Left cardiac atrium (tissue), 4 donors: ENCODE measurements at regions not wholly inside any gene's neighbourhood (a gene's known extent, or its start where the extent isn't known, plus 50 kb on each side); places are given as distances from the start of the nearest gene placed in this dataset.
A peak's percentile ranks its signal among the peaks of the same experiment; 100 is the strongest.

Experiments
- ATAC-seq, 2 donors: fragments of 200-7000 bp; cut with Tn5 transposase; one replicate each; pipeline ENCODE4 v1.9.1; 2020; ENCODE audit warnings: mild to moderate bottlenecking in 2 of 2, moderate library complexity in 2 of 2
- DNase-seq: peaks from one replicate; pipeline ENCODE4 v3.0.0-alpha.2; 2020
- intact Hi-C, 2 donors: fragments of 100-400 bp; cut with DNase I; formaldehyde crosslinking; loops; one replicate each; pipeline versions ENCODE4 v1.14.1 to v1.15.1; 2022 to 2023
- donor health status: DM: no; HTN: yes; CAD: no.
- donor health status: DM: no; HTN: yes; CAD: no; lungs with severe emphysema.
- donor health status: DM: yes; HTN: yes; CAD: no.
- donor health status: Dilated cardiomyopathy.

DNA sequence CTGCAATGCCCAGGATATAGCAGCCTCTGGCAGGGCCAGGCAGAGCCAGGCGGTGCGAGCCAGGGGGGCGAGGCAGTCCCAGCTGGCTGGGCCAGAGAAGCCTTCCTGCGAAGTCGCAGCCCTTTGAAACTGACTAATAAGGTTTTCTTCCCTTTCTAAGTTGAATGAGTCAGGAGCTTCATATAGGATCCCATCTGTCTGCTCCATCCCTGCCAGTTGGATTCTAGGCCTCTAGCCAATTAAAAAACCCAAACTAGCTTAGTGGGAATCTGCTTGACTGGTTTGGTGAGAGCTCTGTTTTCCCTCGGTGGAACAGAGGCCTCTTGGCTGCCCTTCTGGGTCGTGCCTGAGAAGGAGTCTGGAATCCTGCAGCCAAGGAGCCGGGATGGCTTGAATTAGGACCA lies 70.1 kb upstream of the RAPGEF1 start:
- ATAC-seq (no peak), DNase-seq (no peak)
- intact Hi-C loops = loop anchor here in 1 of 2 donors (10.0 kb wide), 1 partner anchor 55 kb away; no protein-coding TSS in a partner anchor

DNA sequence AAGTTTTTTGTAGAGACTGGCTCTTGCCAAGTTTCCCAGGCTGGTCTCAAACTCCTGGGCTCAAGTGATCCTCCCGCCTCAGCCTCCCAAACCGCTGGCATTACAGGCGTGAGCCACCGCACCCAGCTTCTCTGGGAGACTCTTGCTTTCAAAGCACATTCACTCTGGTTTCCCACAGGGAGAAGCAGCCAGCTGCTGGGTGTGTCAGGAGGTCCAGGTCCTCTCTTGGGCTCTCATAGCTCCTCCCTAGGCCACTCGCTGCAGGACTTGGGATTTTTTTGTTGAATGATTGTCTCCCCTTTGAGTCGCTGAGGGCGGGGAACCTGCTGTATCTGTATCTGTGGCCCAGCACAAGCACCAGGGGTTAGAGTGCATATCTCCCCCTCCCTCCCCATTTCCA lies 68.4 kb upstream of the RAPGEF1 start:
- intact Hi-C loops = loop anchor here in 1 of 2 donors (10.0 kb wide), 1 partner anchor 57 kb away; no protein-coding TSS in a partner anchor
- DNase-seq (no peak), ATAC-seq (no peak)

DNA sequence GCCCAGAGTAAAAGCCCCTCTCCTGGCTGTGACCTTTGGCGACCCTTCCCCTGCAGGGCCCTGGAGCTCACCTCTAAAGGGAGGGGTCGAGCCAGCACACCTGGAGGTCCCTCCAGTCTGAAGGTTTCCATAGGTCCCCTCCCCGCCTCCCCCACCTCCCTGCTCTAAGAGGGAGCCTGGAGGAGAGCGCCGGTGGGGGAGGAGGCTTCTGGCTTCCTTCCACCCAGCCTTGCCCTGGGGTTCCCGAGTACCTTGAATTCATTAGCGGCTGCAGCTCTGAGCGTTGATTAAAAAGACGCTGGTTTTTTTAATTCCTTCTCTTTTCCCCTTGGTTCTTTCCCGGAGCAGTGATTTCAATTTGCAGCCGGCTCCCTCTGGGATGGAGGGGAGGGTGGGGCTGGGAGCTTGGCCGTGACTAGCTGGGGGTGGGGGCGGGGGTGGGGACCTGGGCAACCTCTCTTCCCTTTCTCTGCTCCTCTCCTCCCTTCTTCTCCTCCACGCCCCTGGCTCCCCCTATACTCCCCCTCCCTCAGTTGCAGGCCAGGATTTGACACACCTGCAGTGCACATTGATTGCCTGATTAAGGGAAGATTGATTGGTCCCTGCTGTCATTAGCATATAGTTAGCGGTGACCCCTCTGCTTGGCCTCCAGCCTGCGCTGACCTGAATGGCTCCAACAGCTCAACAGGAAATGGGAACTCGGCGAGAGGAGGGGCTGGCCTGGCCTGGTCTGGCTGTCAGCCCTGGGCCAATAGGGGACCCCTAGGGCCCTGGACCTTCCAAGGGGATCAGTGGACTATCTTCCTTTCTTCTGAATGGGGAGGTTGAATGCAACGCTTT lies 67.5 kb upstream of the RAPGEF1 start:
- intact Hi-C loops = loop anchor here in 1 of 2 donors (10.0 kb wide), 1 partner anchor 57 kb away; no protein-coding TSS in a partner anchor
- DNase-seq (no peak), ATAC-seq (no peak)

DNA sequence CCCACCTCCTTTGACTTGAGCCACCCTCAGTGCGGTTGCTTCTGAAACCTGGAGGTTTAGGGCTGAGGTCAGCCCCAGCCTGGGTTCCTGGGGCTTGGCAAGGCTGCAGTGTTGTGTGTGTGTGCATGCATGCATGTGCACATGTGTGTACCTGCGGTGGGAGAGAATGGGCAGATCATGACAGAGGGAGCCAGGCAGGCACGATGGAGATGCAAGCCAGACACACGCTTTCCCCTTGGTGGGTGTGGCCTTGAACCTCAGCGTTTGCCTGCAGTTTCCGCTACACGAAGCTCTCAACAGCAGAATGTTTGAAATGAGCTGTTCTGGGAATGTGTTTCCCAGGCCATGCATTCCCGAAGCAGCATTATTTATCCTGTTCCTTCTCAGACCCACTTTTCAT lies 65.9 kb upstream of the RAPGEF1 start:
- no peak for DNase-seq
- intact Hi-C loops = loop anchor here in 1 of 2 donors (10.0 kb wide), 1 partner anchor 59 kb away; no protein-coding TSS in a partner anchor
- no peak for ATAC-seq

DNA sequence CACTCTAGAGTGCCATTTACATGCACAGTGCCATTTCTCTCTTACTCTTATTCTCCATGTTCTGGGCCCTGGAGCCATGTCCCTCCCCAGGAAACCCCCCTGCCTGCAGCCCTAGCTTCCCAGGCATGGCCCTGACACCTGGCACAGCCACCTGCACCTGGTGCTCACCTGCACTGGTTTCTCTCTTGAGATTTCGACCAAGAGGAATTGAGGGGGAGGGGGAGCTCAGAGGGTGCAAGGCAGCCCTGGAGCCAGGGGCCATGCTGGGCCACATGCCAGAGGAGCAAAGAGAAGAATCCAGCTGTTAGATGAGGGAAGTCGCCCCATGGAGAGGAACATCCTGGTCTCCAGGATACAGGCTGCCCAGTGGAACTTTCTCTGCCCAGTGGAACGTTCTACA lies 65.0 kb upstream of the RAPGEF1 start:
- DNase-seq (no peak), ATAC-seq (no peak)
- intact Hi-C loops = loop anchor here in 1 of 2 donors (10.0 kb wide), 1 partner anchor 60 kb away; no protein-coding TSS in a partner anchor

DNA sequence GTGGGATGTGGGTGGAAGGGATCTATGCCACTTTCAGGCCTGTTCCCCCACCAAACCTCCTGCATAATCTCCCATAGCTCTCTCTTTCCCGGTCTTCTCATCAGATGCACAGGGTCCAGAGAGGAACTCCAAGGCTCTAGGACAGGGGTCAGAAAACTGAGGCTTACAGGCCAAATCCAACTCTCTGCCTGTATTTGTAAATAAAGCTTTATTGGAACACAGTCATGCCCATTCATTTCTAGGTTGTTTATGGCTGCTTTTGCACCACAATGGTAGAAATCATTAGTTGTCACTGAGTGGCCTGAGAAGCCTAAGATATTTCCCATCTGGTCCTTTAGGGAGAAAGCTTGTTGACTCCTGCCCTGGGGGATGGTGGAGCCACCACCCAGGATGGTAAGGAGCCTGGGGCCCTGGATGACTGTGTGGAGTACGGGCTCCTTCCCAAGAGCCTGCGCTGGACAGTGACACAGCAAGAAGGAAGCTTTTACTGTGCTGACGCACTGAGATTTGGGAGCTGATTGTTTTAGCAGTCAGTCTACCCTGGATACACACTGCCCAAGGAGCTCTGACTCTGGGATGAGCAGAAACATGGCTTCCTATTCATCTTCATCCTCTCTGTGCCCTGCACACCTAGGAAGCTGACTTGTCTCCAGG lies 64.0 kb upstream of the RAPGEF1 start:
- intact Hi-C loops = loop anchor here in 1 of 2 donors (10.0 kb wide), 1 partner anchor 61 kb away; no protein-coding TSS in a partner anchor
- DNase-seq (no peak), ATAC-seq (no peak)

DNA sequence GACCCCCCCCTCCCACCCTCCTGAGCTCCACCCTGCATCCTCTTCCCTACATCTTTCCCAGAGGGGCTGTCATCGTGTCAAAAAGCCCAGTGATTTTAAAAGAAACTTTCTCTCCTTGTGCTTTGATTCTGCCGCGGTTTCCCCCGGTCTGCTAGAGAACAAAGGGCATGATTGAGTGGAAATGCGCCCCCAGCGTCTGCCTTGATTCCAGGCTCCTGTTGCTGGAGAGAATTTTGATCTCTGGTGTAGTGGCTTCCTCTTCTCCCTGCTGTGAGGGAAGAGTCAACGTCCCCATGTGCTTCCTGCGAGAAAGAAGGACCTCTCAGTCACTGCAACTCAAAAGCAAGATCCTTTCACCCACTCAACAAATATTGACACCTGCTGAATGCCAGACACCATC lies 61.9 kb upstream of the RAPGEF1 start:
- ATAC-seq (no peak), DNase-seq (no peak)
- intact Hi-C loops = loop anchor here in 1 of 2 donors (10.0 kb wide), 1 partner anchor 63 kb away; no protein-coding TSS in a partner anchor

DNA sequence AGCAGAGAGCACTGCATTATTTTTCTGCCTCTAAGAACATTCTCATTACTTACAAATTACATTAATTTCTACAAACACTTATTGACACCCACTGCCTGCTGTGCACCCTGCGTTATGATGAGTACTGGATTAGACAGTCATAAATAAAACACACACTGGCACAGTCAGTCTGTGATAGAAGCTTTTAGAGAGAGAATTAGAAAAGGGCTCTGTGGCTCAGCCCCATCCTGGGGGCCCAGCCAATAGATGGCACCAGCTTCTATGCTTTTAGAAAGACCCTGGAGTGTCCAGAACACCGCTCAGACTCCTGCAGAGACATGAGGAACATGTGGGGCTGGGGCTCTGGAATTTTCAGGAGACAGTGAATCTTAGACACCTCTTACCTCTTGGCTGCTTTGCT lies 61.0 kb upstream of the RAPGEF1 start:
- ATAC-seq = no peak
- no peak for DNase-seq
- intact Hi-C loops = loop anchor here in 1 of 2 donors (10.0 kb wide), 1 partner anchor 64 kb away; no protein-coding TSS in a partner anchor

DNA sequence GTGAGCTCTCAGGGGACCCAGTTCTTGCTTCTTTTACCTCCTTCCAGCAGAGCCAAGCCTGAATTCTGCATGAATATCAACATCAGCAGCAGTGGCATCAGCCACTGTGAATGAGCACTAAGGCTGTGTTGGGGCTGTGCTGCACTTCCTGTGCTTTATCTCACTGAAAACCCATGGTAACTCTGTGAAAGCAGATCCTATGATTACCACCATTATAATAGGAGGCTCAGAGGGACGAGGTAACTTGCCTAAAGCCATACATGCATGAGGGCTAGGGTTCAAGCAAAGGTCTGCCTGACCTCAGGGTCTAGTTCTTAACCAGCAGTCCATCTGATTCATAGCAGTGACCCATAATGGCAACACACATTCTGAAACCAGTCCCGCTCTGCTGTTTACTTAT lies 60.5 kb upstream of the RAPGEF1 start:
- no peak for ATAC-seq
- no peak for DNase-seq
- intact Hi-C loops = loop anchor here in 1 of 2 donors (10.0 kb wide), 1 partner anchor 64 kb away; no protein-coding TSS in a partner anchor

DNA sequence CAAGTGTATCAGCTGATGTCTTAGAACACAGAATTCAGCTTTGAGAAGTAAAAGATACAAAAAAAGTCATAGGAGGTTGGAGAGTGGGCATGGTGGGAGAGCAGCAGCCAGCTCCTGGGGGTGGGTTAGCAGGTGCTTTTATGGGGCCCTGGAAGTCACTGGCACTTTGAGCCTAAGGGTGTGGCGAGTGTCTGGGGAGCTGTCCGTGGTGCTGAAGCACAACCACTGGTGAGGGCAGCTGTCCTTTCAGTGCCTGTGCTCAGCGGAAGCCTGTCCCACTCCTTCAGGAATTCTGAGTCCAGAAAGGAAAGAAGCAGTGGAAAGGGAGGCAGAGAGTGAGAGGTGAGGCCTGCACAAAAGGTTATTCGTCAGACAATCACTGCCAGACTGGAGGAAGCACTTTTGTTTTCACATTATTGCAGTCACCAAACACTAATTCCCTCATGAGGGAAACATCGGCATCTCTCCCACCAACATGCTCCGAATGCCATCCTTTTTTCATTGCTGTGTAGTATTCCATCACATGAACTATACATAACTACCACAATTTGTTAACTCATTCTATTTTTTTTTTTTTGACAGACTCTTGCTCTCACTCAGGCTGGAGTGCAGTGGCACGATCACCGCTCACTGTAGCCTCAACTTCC lies 59.4 kb upstream of the RAPGEF1 start:
- intact Hi-C loops = no loop called here
- ATAC-seq = peak; percentile 44 to 61
- peak; percentile 61 for DNase-seq

DNA sequence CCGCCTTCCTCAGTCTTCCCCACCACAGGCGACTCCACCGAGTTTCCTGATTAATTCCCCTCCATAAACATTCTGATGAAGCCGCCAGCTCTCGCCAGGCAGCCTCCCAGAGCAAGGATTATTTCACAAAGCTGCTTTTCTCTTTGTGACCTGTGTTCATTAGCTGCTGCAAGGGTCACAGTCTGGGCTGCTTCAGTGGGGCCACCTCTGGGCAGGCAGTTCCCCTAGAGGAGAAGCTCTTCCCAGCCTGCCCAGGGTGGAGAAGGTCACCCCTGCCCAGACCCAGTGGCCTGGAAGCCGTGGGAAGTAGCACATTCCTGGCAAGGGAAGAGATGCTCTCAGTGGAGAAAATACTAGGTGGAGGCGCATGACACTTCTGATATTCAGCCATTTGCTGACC lies 58.4 kb upstream of the RAPGEF1 start:
- ATAC-seq = no peak
- intact Hi-C loops = no loop called here

DNA sequence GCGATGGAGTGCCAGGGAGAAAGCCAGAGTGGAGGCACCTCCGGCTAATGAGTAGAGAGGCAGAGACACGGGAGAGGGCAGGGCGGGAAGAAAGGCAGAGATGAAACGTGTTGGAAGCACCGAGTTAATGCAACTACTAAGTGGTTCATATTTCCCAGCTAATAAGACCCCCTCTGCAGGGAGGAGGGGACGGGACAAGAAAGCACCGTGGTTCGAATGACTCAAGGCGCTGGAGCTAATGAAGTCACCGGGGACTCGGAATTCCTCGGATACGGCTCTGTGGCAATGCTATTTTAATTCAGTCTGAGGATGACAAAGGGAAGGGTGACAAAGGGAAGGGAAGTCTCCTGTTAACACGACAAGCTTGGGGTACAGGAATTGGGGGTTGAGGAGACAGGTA lies 54.5 kb upstream of the RAPGEF1 start:
- DNase-seq (no peak), ATAC-seq (no peak)
- intact Hi-C loops = no loop called here

More for the DNA sequence above, 58.4 kb upstream of the RAPGEF1 start:
- DNase-seq = no peak

DNA sequence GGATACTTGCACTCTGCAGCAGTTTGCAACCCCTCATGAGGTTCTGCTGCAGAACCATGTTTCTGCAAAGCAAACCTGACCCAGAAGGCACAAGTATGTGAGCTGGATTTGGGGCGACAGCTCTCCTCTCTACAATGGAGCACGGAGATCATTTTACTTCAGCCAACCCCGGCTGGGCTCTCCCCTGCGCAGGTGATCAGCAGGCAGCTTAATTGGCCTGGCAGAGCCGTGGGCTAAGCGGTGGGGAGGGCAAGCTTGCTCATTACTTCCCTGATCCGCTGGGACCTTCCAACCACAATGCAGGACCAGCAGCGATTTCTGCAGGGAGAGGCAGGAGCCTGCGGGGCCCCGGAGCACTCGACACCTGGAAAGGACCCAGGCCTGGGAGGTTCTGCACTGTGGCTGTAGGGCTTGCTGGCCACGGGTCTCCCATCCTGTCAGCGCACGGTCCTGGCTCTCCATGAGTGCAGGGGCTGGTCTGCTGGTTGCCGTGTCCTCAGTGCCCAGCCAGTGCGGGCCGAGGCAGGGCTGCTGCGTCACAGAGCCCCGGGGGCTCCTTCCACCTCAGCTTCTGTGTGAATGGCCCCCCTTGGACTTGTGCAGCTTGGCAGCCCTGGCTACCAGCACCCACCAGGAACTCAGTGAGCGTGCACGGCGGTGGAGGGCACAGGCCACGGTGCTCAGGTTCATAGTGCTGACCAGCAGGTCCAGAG lies 51.8 kb upstream of the RAPGEF1 start:
- DNase-seq = no peak
- intact Hi-C loops = no loop called here
- no peak for ATAC-seq
